NB4 (cell line): ENCODE measurements at regions not wholly inside any gene's neighbourhood (a gene's known extent, or its start where the extent isn't known, plus 50 kb on each side); places are given as distances from the start of the nearest gene placed in this dataset.
"Not testable (repeated sequence)": the region's sequence is repeated elsewhere in the genome, so short reads cannot be mapped to it uniquely, and the experiment has no call there.

Source experiments
- DNase-seq: peaks from one replicate; pipeline ENCODE4 v3.0.0; 2010; ENCODE audit warnings: low read depth
- H3K4me3 ChIP-seq: one replicate; pipeline ENCODE4 v1.5.1; 2011; ENCODE audit warnings: mild to moderate bottlenecking, low read depth, low read length, moderate library complexity
- CTCF ChIP-seq: IDR thresholded peaks from one replicate; pipeline ENCODE4 v1.5.1; 2012; ENCODE audit warnings: low read depth, low read length
- MYC ChIP-seq: IDR thresholded peaks from 2 replicates; pipeline ENCODE4 v1.6.1; 2011; ENCODE audit warnings: low read depth, low read length
- POLR2A ChIP-seq: IDR thresholded peaks from 2 replicates; pipeline ENCODE4 v1.6.1; 2011; ENCODE audit warnings: mild to moderate bottlenecking; ENCODE audit not compliant: insufficient read length; ENCODE audit errors: extremely low read depth
- TF ChIP-seq, protein P1 (sequence below): IDR thresholded peaks from 2 replicates; pipeline ENCODE4 v1.6.1; 2011; ENCODE audit warnings: low read depth, low read length

GRCh38 chr2:58757971-58758370 lies 516.8 kb upstream of the FANCL start:
- no peak overlapping the region for H3K4me3 ChIP-seq
- TF ChIP-seq, protein P1, sequence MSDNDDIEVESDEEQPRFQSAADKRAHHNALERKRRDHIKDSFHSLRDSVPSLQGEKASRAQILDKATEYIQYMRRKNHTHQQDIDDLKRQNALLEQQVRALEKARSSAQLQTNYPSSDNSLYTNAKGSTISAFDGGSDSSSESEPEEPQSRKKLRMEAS, result no peak
- TF ChIP-seq POLR2A (no peak), MYC (no peak), CTCF (no peak)
- DNase-seq, result no peak

GRCh38 chr2:58756336-58756735 lies 515.2 kb upstream of the FANCL start:
- TF ChIP-seq POLR2A (no peak), MYC (no peak), CTCF (no peak)
- TF ChIP-seq, protein P1, result no peak
- no peak for DNase-seq
- no peak overlapping the region for H3K4me3 ChIP-seq

- H3K4me3 ChIP-seq, DNase-seq: not testable (repeated sequence)
Observed at GRCh38 chr2:58752507-58752906, 511.4 kb upstream of the FANCL start.

DNA sequence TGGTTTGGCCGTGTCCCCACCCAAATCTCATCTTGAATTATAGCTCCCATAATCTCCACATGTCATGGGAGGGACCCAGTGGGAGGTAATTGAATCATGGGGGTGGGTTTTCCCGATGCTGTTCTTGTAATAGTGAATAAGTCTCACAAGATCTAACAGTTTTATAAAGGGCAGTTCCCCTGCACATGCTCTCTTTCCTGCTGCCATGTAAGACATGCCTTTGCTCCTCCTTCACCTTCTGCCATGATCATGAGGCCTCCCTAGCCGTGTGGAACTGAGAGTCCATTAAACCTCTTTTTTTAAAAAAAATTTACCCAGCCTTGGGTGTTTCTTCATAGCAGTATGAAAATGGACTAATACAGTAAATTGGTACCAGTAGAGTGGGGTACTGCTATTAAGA lies 510.6 kb upstream of the FANCL start:
- H3K4me3 ChIP-seq, result not testable (repeated sequence)

DNA sequence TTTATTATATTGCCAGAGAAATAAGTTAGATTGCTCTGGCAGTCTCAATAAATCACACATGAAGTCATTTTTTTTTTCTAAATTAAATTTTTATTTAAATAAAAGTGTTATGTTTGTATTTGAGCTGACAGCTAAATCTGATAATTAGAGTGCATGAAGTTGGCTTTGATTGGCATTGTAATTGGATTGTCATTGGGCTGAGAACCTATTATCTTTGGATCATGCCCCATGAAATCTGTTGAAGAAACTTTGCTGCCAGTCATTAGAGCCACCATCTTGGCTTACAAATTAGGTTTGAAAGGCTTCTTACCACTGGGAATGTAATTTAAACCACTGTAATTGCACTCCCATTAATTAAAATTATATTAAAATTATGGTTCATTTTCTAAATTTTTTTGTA lies 507.9 kb upstream of the FANCL start:
- DNase-seq, result no peak
- no peak overlapping the region for H3K4me3 ChIP-seq
- TF ChIP-seq, protein P1, result no peak
- no peak for TF ChIP-seq POLR2A
- no peak for TF ChIP-seq MYC
- no peak for TF ChIP-seq CTCF

More for the DNA sequence above, 510.6 kb upstream of the FANCL start:
- not testable (repeated sequence) for DNase-seq

DNA sequence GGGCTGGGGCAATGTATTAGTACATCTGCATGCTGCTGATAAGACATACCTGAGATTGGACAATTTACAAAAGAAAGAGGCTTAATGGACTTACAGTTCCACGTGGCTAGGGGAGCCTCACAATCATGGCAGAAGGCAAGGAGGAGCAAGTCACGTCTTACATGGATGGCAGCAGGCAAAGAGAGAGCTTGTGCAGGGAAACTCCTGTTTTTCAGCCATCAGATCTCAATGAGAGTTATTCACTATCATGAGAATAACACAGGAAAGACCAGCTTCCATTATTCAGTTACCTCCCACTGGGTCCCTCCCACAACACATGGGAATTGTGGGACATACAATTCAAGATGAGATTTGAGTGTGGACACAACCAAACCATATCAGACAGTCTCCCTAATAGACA lies 504.2 kb upstream of the FANCL start:
- not testable (repeated sequence) for H3K4me3 ChIP-seq, DNase-seq

- no peak for DNase-seq
- TF ChIP-seq CTCF (no peak), MYC (no peak), POLR2A (no peak)
- TF ChIP-seq, protein P1, result no peak
- H3K4me3 ChIP-seq, result no peak overlapping the region
Observed at GRCh38 chr2:58740426-58740825, 499.3 kb upstream of the FANCL start.

- TF ChIP-seq, protein P1, result no peak
- no peak for TF ChIP-seq POLR2A
- no peak for TF ChIP-seq CTCF
- TF ChIP-seq MYC, result no peak
- no peak overlapping the region for H3K4me3 ChIP-seq
- no peak for DNase-seq
Observed at GRCh38 chr2:58739033-58739432, 497.9 kb upstream of the FANCL start.
